ENCODE measurements at regions not wholly inside any gene's neighbourhood (a gene's known extent, or its start where the extent isn't known, plus 50 kb on each side); places are given as distances from the start of the nearest gene placed in this dataset.
"Not testable (repeated sequence)": the region's sequence is repeated elsewhere in the genome, so short reads cannot be mapped to it uniquely, and the experiment has no call there.

- DNase-seq (ENCODE audit: low spot score), result no peak
- no peaks in the 10 kb centered on the region for H3K27me3 Mint-ChIP-seq (ENCODE audit: insufficient read depth)
Observed at GRCh38 chr4:159828687-159829086, 725.8 kb downstream of the RAPGEF2 start.

GRCh38 chr4:159829184-159829583 lies 726.3 kb downstream of the RAPGEF2 start:
- H3K27ac Mint-ChIP-seq, result no peak overlapping the region
- H3K27me3 Mint-ChIP-seq (ENCODE audit: insufficient read depth), result no peaks in the 10 kb centered on the region
- H3K36me3 Mint-ChIP-seq (ENCODE audit: low read depth), result no peaks in the 10 kb centered on the region
- H3K4me3 Mint-ChIP-seq, result no peak overlapping the region
- no peaks in the 10 kb centered on the region for H3K4me1 Mint-ChIP-seq (ENCODE audit: low read depth)
- intact Hi-C loops (cut with micrococcal nuclease), result no loop called here
- peaks cover 10% of the 10 kb centered on the region for H3K9me3 Mint-ChIP-seq
- no peak for DNase-seq (ENCODE audit: low spot score)

More at GRCh38 chr4:159828687-159829086, 725.8 kb downstream of the RAPGEF2 start:
- Mint-ChIP-seq H3K27ac (no peak overlapping the region), H3K4me1 (ENCODE audit: low read depth) (no peaks in the 10 kb centered on the region), H3K9me3 (peaks cover 10% of the 10 kb centered on the region), H3K4me3 (no peak overlapping the region), H3K36me3 (ENCODE audit: low read depth) (no peaks in the 10 kb centered on the region)
- intact Hi-C loops (cut with micrococcal nuclease), result no loop called here

- Mint-ChIP-seq H3K27me3 (ENCODE audit: insufficient read depth) (no peaks in the 10 kb centered on the region), H3K4me1 (ENCODE audit: low read depth) (no peaks in the 10 kb centered on the region), H3K4me3 (no peak overlapping the region), H3K9me3 (no peaks in the 10 kb centered on the region), H3K36me3 (ENCODE audit: low read depth) (no peaks in the 10 kb centered on the region), H3K27ac (no peak overlapping the region)
- intact Hi-C loops (cut with micrococcal nuclease), result no loop called here
- DNase-seq (ENCODE audit: low spot score), result no peak
Observed at GRCh38 chr4:159837071-159837470, 734.2 kb downstream of the RAPGEF2 start.

- DNase-seq (ENCODE audit: low spot score), result no peak
- Mint-ChIP-seq H3K4me3 (no peak overlapping the region), H3K9me3 (no peaks in the 10 kb centered on the region), H3K36me3 (ENCODE audit: low read depth) (no peaks in the 10 kb centered on the region), H3K27ac (no peak overlapping the region), H3K4me1 (ENCODE audit: low read depth) (no peaks in the 10 kb centered on the region), H3K27me3 (ENCODE audit: insufficient read depth) (no peaks in the 10 kb centered on the region)
- intact Hi-C loops (cut with micrococcal nuclease), result no loop called here
Observed at GRCh38 chr4:159855731-159856130, 752.9 kb downstream of the RAPGEF2 start.

- DNase-seq (ENCODE audit: low spot score), result no peak
- Mint-ChIP-seq H3K27me3 (ENCODE audit: insufficient read depth) (no peaks in the 10 kb centered on the region), H3K27ac (no peak overlapping the region), H3K4me1 (ENCODE audit: low read depth) (no peaks in the 10 kb centered on the region), H3K9me3 (peaks cover 1% of the 10 kb centered on the region), H3K4me3 (no peak overlapping the region), H3K36me3 (ENCODE audit: low read depth) (no peaks in the 10 kb centered on the region)
- intact Hi-C loops (cut with micrococcal nuclease), result no loop called here
Observed at GRCh38 chr4:159856451-159856850, 753.6 kb downstream of the RAPGEF2 start.

- H3K27ac Mint-ChIP-seq, result no peak overlapping the region
- intact Hi-C loops (cut with micrococcal nuclease), result no loop called here
- H3K4me1 Mint-ChIP-seq (ENCODE audit: low read depth), result no peaks in the 10 kb centered on the region
- no peaks in the 10 kb centered on the region for H3K27me3 Mint-ChIP-seq (ENCODE audit: insufficient read depth)
- H3K36me3 Mint-ChIP-seq (ENCODE audit: low read depth), result no peaks in the 10 kb centered on the region
- H3K9me3 Mint-ChIP-seq, result peaks cover 3% of the 10 kb centered on the region
- no peak overlapping the region for H3K4me3 Mint-ChIP-seq
- DNase-seq (ENCODE audit: low spot score), result no peak
Observed at GRCh38 chr4:159859656-159860148, 756.8 kb downstream of the RAPGEF2 start.

GRCh38 chr4:159860945-159861344 lies 758.1 kb downstream of the RAPGEF2 start:
- no peak overlapping the region for H3K27ac Mint-ChIP-seq
- no peaks in the 10 kb centered on the region for H3K36me3 Mint-ChIP-seq (ENCODE audit: low read depth)
- intact Hi-C loops (cut with micrococcal nuclease), result no loop called here
- no peak overlapping the region for H3K4me3 Mint-ChIP-seq
- H3K27me3 Mint-ChIP-seq (ENCODE audit: insufficient read depth), result no peaks in the 10 kb centered on the region
- no peak for DNase-seq (ENCODE audit: low spot score)
- H3K9me3 Mint-ChIP-seq, result peaks cover 3% of the 10 kb centered on the region
- no peaks in the 10 kb centered on the region for H3K4me1 Mint-ChIP-seq (ENCODE audit: low read depth)

GRCh38 chr4:159864337-159864736 lies 761.5 kb downstream of the RAPGEF2 start:
- no peak for DNase-seq (ENCODE audit: low spot score)
- H3K4me3 Mint-ChIP-seq, result no peak overlapping the region
- no peaks in the 10 kb centered on the region for H3K36me3 Mint-ChIP-seq (ENCODE audit: low read depth)
- no peaks in the 10 kb centered on the region for H3K4me1 Mint-ChIP-seq (ENCODE audit: low read depth)
- H3K27ac Mint-ChIP-seq, result no peak overlapping the region
- intact Hi-C loops (cut with micrococcal nuclease), result no loop called here
- no peaks in the 10 kb centered on the region for H3K27me3 Mint-ChIP-seq (ENCODE audit: insufficient read depth)
- H3K9me3 Mint-ChIP-seq, result peaks cover 3% of the 10 kb centered on the region

- Mint-ChIP-seq H3K4me1 (ENCODE audit: low read depth) (no peaks in the 10 kb centered on the region), H3K27me3 (ENCODE audit: insufficient read depth) (no peaks in the 10 kb centered on the region), H3K36me3 (ENCODE audit: low read depth) (no peaks in the 10 kb centered on the region), H3K27ac (no peak overlapping the region), H3K9me3 (no peaks in the 10 kb centered on the region), H3K4me3 (no peak overlapping the region)
- intact Hi-C loops (cut with micrococcal nuclease), result no loop called here
- no peak for DNase-seq (ENCODE audit: low spot score)
Observed at GRCh38 chr4:159867673-159868072, 764.8 kb downstream of the RAPGEF2 start.

GRCh38 chr4:159868936-159869335 lies 766.1 kb downstream of the RAPGEF2 start:
- H3K27ac Mint-ChIP-seq; intact Hi-C loops (cut with micrococcal nuclease); H3K4me1 Mint-ChIP-seq (ENCODE audit: low read depth); DNase-seq (ENCODE audit: low spot score); H3K9me3 Mint-ChIP-seq; H3K4me3 Mint-ChIP-seq; H3K27me3 Mint-ChIP-seq (ENCODE audit: insufficient read depth); H3K36me3 Mint-ChIP-seq (ENCODE audit: low read depth): not testable (repeated sequence)

GRCh38 chr4:159871141-159871540 lies 768.3 kb downstream of the RAPGEF2 start:
- Mint-ChIP-seq H3K4me3 (no peak overlapping the region), H3K4me1 (ENCODE audit: low read depth) (no peaks in the 10 kb centered on the region), H3K27ac (no peak overlapping the region), H3K27me3 (ENCODE audit: insufficient read depth) (no peaks in the 10 kb centered on the region), H3K36me3 (ENCODE audit: low read depth) (no peaks in the 10 kb centered on the region), H3K9me3 (peaks cover under 1% of the 10 kb centered on the region)
- intact Hi-C loops (cut with micrococcal nuclease), result no loop called here
- no peak for DNase-seq (ENCODE audit: low spot score)

GRCh38 chr4:159881158-159881557 lies 778.3 kb downstream of the RAPGEF2 start:
- Mint-ChIP-seq H3K4me1 (ENCODE audit: low read depth) (no peaks in the 10 kb centered on the region), H3K36me3 (ENCODE audit: low read depth) (no peaks in the 10 kb centered on the region), H3K9me3 (peaks cover 8% of the 10 kb centered on the region), H3K4me3 (no peak overlapping the region), H3K27ac (no peak overlapping the region), H3K27me3 (ENCODE audit: insufficient read depth) (no peaks in the 10 kb centered on the region)
- intact Hi-C loops (cut with micrococcal nuclease), result no loop called here
- DNase-seq (ENCODE audit: low spot score), result no peak

- Mint-ChIP-seq H3K27ac (no peak overlapping the region), H3K36me3 (ENCODE audit: low read depth) (no peaks in the 10 kb centered on the region), H3K4me3 (no peak overlapping the region), H3K9me3 (no peaks in the 10 kb centered on the region), H3K27me3 (ENCODE audit: insufficient read depth) (no peaks in the 10 kb centered on the region), H3K4me1 (ENCODE audit: low read depth) (no peaks in the 10 kb centered on the region)
- no peak for DNase-seq (ENCODE audit: low spot score)
- intact Hi-C loops (cut with micrococcal nuclease), result no loop called here
Observed at GRCh38 chr4:159884989-159885388, 782.1 kb downstream of the RAPGEF2 start.

- Mint-ChIP-seq H3K4me1 (ENCODE audit: low read depth) (no peaks in the 10 kb centered on the region), H3K9me3 (peaks cover 7% of the 10 kb centered on the region), H3K36me3 (ENCODE audit: low read depth) (no peaks in the 10 kb centered on the region), H3K27ac (no peak overlapping the region), H3K4me3 (no peak overlapping the region), H3K27me3 (ENCODE audit: insufficient read depth) (no peaks in the 10 kb centered on the region)
- no peak for DNase-seq (ENCODE audit: low spot score)
- intact Hi-C loops (cut with micrococcal nuclease), result no loop called here
Observed at GRCh38 chr4:159899596-159899995, 796.7 kb downstream of the RAPGEF2 start.

Data from activated T-helper 1 cell treated with anti-CD3 and anti-CD28 coated beads, Interleukin-12 subunit alpha, Interleukin-12 subunit beta, Interleukin-2, Interleukin-4 antibody, amounts not matched to agents 30 ng/mL and 10 ng/mL and 1 ng/mL, durations not matched to agents 14 hours and 24 hours and 36 hours (primary cell).